Ishikawa (cell line): ENCODE measurements at regions not wholly inside any gene's neighbourhood (a gene's known extent, or its start where the extent isn't known, plus 50 kb on each side); places are given as distances from the start of the nearest gene placed in this dataset.

ENCODE experiments used
- RAD21 ChIP-seq: IDR thresholded peaks from 2 replicates; pipeline ENCODE4 v1.6.1; 2012; ENCODE audit warnings: low read depth
- TAF1 ChIP-seq: IDR thresholded peaks from 2 replicates; pipeline ENCODE4 v1.6.1; 2012; ENCODE audit warnings: low read depth, mild to moderate bottlenecking

- no peak for TF ChIP-seq RAD21
- TF ChIP-seq TAF1: no peak
Observed at GRCh38 chr11:26018336-26018735, 313.6 kb upstream of the ANO3 start.
